Neutrophil (primary cell): ENCODE measurements at regions not wholly inside any gene's neighbourhood (a gene's known extent, or its start where the extent isn't known, plus 50 kb on each side); places are given as distances from the start of the nearest gene placed in this dataset.

Source experiments
- H3K27ac ChIP-seq: fragments of 200-600 bp; sonication (generic); 2 replicates; pipeline ENCODE4 v1.5.1; 2016; ENCODE audit warnings: mild to moderate bottlenecking, moderate library complexity
- H3K27me3 ChIP-seq: fragments of 200-600 bp; sonication (generic); 2 replicates; pipeline ENCODE4 v1.6.0; 2016; ENCODE audit warnings: mild to moderate bottlenecking
- H3K36me3 ChIP-seq: fragments of 200-600 bp; sonication (generic); 2 replicates; pipeline ENCODE4 v1.5.1; 2017
- H3K4me1 ChIP-seq, 2 experiments: fragments of 200-600 bp in 1 of 2; sonication (generic) in 1 of 2; 1 replicate in 1 of 2; 2 replicates in 1 of 2; pipeline versions ENCODE4 v1.5.1 to v1.6.1; 2013 to 2016; ENCODE audit warnings: low read depth in 1 of 2, low read length in 1 of 2, mild to moderate bottlenecking in 1 of 2, moderate library complexity in 1 of 2; ENCODE audit not compliant: control insufficient read depth in 1 of 2, insufficient read depth in 1 of 2
- H3K4me3 ChIP-seq, 2 experiments: fragments of 200-600 bp in 1 of 2; sonication (generic) in 1 of 2; 1 replicate in 1 of 2; 2 replicates in 1 of 2; pipeline ENCODE4 v1.5.1; 2013 to 2016; ENCODE audit warnings: low read depth in 1 of 2, low read length in 1 of 2, mild to moderate bottlenecking in 1 of 2, moderate library complexity in 1 of 2
- H3K9me3 ChIP-seq: fragments of 200-600 bp; sonication (generic); 2 replicates; pipeline ENCODE4 v1.5.1; 2016
- TF ChIP-seq, protein P1 (sequence below): fragments of 200-600 bp; sonication (generic); IDR thresholded peaks from 2 replicates; pipeline ENCODE4 v1.5.1; 2016; ENCODE audit warnings: antibody characterized with exemption

DNA sequence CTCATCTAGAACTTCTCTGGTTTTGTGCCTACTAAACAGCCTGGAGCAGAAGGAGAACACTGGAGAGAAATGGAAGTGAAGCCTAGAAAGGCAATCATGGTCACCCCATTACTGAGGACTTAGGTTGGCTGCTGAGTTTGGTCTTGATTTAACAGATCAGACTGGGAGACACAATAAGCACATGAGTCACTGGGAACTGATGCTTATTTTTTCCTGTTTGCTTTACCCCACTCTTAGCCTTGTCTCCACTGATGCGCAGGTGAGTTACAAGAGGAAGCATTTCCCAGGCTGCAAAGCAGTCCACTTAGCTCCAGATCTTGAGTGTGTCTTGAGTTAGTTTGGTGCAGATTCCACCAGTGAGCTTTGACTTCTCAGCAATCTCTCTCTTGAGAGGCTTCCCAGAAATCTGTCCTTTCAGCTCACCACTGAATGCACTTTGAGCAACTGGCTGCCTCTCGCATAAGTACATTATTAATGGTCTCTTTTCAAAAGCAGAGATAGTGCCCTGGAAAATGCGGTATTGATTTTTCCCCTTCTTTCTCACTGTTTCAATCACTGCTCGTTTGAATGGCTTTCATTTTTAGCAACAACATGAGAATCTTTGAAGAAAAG, 390.2 kb upstream of the SETBP1 start:
- Histone ChIP-seq H3K36me3 (no peaks in the 10 kb centered on the region), H3K4me3 (no peak overlapping the region), H3K4me1 (no peaks in the 10 kb centered on the region), H3K27me3 (no peaks in the 10 kb centered on the region), H3K27ac (no peak overlapping the region), H3K9me3 (no peaks in the 10 kb centered on the region)
- TF ChIP-seq, protein P1, sequence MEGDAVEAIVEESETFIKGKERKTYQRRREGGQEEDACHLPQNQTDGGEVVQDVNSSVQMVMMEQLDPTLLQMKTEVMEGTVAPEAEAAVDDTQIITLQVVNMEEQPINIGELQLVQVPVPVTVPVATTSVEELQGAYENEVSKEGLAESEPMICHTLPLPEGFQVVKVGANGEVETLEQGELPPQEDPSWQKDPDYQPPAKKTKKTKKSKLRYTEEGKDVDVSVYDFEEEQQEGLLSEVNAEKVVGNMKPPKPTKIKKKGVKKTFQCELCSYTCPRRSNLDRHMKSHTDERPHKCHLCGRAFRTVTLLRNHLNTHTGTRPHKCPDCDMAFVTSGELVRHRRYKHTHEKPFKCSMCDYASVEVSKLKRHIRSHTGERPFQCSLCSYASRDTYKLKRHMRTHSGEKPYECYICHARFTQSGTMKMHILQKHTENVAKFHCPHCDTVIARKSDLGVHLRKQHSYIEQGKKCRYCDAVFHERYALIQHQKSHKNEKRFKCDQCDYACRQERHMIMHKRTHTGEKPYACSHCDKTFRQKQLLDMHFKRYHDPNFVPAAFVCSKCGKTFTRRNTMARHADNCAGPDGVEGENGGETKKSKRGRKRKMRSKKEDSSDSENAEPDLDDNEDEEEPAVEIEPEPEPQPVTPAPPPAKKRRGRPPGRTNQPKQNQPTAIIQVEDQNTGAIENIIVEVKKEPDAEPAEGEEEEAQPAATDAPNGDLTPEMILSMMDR = no peak

DNA sequence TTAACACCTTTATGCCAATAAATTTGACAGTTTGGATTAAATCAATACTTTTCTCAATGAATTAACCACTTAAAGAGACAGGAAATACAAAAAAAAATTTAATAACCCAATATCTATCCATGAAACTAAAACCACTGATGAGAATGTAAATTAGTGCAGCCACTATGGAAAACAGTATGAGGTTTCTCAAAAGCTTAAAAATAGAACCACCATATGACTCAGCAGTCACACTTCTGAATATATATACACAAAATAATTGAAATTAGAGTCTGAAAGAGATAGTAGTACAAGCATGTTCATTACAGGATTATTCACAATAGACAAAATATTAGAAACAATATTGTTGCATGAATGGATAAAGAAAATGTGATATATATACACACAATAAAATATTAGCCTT, 382.1 kb upstream of the SETBP1 start:
- no peak overlapping the region for H3K4me3 ChIP-seq
- H3K27ac ChIP-seq = no peak overlapping the region
- TF ChIP-seq, protein P1 = no peak
- H3K36me3 ChIP-seq = no peaks in the 10 kb centered on the region
- no peaks in the 10 kb centered on the region for H3K9me3 ChIP-seq
- H3K27me3 ChIP-seq = no peaks in the 10 kb centered on the region
- no peaks in the 10 kb centered on the region for H3K4me1 ChIP-seq

DNA sequence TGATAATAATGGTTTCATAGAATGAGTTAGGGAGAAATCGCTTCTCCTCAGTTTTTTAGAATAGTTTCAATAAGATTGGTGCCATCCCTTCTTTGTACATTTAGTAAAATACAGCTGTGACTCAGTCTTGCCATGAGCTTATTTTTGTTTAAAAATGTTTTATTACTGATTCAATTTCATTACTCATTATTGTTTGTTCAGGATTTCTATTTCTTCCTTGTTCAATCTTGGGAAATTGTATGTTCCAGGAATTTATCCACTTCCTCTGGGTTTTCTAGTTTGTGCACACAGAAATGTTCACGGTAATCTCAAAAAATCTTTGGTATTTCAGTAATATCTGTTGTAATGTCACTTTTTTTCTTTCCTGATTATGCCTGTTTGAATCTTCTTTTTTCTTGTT, 371.5 kb upstream of the SETBP1 start:
- no peak overlapping the region for H3K27ac ChIP-seq
- H3K4me3 ChIP-seq = no peak overlapping the region
- no peaks in the 10 kb centered on the region for H3K27me3 ChIP-seq
- no peaks in the 10 kb centered on the region for H3K4me1 ChIP-seq
- no peaks in the 10 kb centered on the region for H3K36me3 ChIP-seq
- H3K9me3 ChIP-seq = no peaks in the 10 kb centered on the region
- TF ChIP-seq, protein P1 = no peak

DNA sequence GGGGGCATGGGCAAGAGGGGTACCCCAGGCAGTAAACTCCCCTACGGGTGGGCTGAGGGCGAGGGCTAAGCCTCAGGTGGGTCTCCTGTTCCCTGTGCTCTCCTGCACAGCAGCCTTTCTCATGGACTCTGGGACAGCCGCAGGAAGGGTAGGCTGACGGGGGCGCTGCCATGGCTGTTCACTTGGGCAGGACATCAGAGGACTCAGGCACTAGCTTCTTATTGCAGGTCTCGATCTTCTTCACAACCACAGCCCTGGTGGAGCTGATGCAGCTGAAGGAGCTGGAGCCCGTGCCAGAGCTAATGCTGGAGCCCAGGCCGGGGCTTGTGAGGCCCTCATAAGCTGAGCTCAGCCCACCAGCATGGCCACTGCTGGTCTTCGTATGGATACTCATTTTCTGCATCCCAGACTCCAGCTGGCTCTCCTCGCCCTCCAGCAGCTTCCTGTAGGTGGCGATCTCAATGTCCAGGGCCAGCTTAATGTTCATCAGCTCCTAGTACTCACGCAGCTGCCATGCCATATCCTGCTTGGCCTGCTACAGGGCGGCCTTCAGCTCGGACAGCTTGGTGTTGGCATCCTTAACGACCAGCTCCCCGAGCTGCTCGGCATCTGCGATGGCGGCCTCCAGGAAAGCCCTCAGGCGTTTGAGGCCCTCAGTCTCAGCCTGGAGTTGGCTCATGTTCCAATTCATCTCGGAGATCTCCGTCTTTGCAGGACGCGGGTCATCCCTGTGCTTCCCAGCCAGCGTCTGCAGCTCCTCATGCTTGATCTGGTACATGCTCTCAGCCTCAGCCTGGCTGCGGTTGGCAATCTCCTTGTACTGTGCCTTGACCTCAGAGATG, 359.8 kb upstream of the SETBP1 start:
- no peaks in the 10 kb centered on the region for H3K36me3 ChIP-seq
- H3K27ac ChIP-seq = no peak overlapping the region
- H3K27me3 ChIP-seq = no peaks in the 10 kb centered on the region
- no peaks in the 10 kb centered on the region for H3K4me1 ChIP-seq
- no peaks in the 10 kb centered on the region for H3K9me3 ChIP-seq
- TF ChIP-seq, protein P1 = no peak
- no peak overlapping the region for H3K4me3 ChIP-seq

DNA sequence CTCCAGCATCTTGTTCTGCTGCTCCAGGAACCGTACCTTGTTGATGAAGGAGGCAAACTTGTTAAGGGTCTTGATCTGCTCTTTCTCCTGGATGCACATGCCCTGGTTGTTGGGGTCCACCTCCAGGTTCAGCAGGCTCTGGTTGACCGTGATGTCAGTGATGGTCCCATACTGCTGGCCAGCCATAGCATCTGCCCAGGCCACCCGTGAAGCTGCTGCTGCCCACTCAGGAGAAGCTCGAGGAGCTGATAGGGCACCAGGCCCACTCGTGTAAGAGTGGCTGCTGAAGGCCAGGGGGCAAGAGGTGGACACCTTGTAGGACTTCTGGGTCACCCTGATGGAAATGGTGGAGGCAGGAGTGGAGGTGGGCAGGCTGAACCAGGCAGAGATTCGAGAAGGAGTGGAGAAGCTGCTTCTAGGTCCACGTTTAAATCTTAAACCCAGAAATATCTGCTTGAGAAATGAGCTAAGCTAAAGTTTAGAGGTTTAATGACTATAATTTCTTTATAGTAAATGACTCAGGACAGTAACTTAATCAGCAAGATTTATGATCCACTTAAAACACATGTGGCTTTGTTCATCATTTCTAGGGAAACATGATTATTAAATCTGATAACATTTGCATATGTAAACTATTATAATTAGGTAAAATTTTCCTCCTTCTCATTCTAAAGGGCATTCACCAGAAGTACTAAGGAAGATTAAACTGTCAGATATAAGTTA, 358.7 kb upstream of the SETBP1 start:
- H3K27ac ChIP-seq = no peak overlapping the region
- H3K4me3 ChIP-seq = no peak overlapping the region
- H3K27me3 ChIP-seq = no peaks in the 10 kb centered on the region
- H3K9me3 ChIP-seq = no peaks in the 10 kb centered on the region
- TF ChIP-seq, protein P1 = no peak
- H3K4me1 ChIP-seq = no peaks in the 10 kb centered on the region
- no peaks in the 10 kb centered on the region for H3K36me3 ChIP-seq
